ENCODE measurements at regions not wholly inside any gene's neighbourhood (a gene's known extent, or its start where the extent isn't known, plus 50 kb on each side); places are given as distances from the start of the nearest gene placed in this dataset.

DNA sequence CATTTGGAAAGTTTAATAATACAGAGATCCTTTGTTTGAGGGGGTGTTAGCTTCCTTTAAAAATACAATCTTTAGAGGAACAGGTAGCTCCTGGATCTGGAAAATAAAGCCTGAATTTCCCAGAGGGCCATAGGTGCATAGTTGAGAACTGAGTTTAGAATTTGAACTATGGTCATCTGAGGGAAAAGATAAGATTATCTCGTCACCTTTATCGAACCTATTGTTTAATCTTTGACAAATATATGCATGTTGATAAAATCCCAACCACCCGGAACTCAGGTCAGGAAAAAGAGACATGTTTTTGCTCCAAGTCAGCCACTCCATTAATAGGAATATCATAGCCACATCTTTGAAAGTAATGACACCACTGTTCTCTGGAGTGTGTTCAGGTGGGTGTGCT lies 91.7 kb upstream of the FAM169A start:
- CTCF ChIA-PET, result interaction anchor here (1.0 kb wide), 1 partner anchor 14 kb away, joined by 3 read pairs; no protein-coding TSS in a partner anchor

More for the DNA sequence above, 91.7 kb upstream of the FAM169A start:
- H3K4me3 Mint-ChIP-seq, result no peak overlapping the region
- POLR2A ChIA-PET, result no interaction called here
- no peaks in the 10 kb centered on the region for H3K27me3 Mint-ChIP-seq (ENCODE audit: low read depth)
- DNase-seq (ENCODE audit: low spot score) (no peak), ATAC-seq (no peak)
- TF ChIP-seq ETV6 (CRISPR knock-in tag; IDR thresholded peaks at IDR 0.05) (no peak), CBFB (CRISPR knock-in tag; IDR thresholded peaks at IDR 0.05; ENCODE audit: low read depth) (no peak), ZBTB21 (CRISPR knock-in tag; IDR thresholded peaks at IDR 0.05; ENCODE audit: borderline replicate concordance) (no peak), ZNF671 (CRISPR knock-in tag; IDR thresholded peaks at IDR 0.05) (no peak), ZNF416 (CRISPR knock-in tag; IDR thresholded peaks at IDR 0.05) (no peak), MXD4 (CRISPR knock-in tag; IDR thresholded peaks at IDR 0.05; ENCODE audit: borderline replicate concordance) (no peak), ZNF396 (CRISPR knock-in tag; IDR thresholded peaks at IDR 0.05; ENCODE audit: borderline replicate concordance) (no peak), SOX15 (CRISPR knock-in tag; IDR thresholded peaks at IDR 0.05) (no peak), JAZF1 (CRISPR knock-in tag; IDR thresholded peaks at IDR 0.05) (no peak), PRRX2 (CRISPR knock-in tag; IDR thresholded peaks at IDR 0.05) (no peak)
- TF ChIP-seq, protein P1, sequence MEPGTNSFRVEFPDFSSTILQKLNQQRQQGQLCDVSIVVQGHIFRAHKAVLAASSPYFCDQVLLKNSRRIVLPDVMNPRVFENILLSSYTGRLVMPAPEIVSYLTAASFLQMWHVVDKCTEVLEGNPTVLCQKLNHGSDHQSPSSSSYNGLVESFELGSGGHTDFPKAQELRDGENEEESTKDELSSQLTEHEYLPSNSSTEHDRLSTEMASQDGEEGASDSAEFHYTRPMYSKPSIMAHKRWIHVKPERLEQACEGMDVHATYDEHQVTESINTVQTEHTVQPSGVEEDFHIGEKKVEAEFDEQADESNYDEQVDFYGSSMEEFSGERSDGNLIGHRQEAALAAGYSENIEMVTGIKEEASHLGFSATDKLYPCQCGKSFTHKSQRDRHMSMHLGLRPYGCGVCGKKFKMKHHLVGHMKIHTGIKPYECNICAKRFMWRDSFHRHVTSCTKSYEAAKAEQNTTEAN (CRISPR knock-in tag; IDR thresholded peaks at IDR 0.05), result no peak
- TF ChIP-seq, protein P2, sequence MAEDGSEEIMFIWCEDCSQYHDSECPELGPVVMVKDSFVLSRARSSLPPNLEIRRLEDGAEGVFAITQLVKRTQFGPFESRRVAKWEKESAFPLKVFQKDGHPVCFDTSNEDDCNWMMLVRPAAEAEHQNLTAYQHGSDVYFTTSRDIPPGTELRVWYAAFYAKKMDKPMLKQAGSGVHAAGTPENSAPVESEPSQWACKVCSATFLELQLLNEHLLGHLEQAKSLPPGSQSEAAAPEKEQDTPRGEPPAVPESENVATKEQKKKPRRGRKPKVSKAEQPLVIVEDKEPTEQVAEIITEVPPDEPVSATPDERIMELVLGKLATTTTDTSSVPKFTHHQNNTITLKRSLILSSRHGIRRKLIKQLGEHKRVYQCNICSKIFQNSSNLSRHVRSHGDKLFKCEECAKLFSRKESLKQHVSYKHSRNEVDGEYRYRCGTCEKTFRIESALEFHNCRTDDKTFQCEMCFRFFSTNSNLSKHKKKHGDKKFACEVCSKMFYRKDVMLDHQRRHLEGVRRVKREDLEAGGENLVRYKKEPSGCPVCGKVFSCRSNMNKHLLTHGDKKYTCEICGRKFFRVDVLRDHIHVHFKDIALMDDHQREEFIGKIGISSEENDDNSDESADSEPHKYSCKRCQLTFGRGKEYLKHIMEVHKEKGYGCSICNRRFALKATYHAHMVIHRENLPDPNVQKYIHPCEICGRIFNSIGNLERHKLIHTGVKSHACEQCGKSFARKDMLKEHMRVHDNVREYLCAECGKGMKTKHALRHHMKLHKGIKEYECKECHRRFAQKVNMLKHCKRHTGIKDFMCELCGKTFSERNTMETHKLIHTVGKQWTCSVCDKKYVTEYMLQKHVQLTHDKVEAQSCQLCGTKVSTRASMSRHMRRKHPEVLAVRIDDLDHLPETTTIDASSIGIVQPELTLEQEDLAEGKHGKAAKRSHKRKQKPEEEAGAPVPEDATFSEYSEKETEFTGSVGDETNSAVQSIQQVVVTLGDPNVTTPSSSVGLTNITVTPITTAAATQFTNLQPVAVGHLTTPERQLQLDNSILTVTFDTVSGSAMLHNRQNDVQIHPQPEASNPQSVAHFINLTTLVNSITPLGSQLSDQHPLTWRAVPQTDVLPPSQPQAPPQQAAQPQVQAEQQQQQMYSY (CRISPR knock-in tag; IDR thresholded peaks at IDR 0.05), result no peak
- TF ChIP-seq, protein P3, sequence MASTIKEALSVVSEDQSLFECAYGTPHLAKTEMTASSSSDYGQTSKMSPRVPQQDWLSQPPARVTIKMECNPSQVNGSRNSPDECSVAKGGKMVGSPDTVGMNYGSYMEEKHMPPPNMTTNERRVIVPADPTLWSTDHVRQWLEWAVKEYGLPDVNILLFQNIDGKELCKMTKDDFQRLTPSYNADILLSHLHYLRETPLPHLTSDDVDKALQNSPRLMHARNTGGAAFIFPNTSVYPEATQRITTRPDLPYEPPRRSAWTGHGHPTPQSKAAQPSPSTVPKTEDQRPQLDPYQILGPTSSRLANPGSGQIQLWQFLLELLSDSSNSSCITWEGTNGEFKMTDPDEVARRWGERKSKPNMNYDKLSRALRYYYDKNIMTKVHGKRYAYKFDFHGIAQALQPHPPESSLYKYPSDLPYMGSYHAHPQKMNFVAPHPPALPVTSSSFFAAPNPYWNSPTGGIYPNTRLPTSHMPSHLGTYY (CRISPR knock-in tag; IDR thresholded peaks at IDR 0.05), result no peak
- TF ChIP-seq, protein P4, sequence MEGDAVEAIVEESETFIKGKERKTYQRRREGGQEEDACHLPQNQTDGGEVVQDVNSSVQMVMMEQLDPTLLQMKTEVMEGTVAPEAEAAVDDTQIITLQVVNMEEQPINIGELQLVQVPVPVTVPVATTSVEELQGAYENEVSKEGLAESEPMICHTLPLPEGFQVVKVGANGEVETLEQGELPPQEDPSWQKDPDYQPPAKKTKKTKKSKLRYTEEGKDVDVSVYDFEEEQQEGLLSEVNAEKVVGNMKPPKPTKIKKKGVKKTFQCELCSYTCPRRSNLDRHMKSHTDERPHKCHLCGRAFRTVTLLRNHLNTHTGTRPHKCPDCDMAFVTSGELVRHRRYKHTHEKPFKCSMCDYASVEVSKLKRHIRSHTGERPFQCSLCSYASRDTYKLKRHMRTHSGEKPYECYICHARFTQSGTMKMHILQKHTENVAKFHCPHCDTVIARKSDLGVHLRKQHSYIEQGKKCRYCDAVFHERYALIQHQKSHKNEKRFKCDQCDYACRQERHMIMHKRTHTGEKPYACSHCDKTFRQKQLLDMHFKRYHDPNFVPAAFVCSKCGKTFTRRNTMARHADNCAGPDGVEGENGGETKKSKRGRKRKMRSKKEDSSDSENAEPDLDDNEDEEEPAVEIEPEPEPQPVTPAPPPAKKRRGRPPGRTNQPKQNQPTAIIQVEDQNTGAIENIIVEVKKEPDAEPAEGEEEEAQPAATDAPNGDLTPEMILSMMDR (IDR thresholded peaks at IDR 0.05), result no peak
- TF ChIP-seq, protein P5, sequence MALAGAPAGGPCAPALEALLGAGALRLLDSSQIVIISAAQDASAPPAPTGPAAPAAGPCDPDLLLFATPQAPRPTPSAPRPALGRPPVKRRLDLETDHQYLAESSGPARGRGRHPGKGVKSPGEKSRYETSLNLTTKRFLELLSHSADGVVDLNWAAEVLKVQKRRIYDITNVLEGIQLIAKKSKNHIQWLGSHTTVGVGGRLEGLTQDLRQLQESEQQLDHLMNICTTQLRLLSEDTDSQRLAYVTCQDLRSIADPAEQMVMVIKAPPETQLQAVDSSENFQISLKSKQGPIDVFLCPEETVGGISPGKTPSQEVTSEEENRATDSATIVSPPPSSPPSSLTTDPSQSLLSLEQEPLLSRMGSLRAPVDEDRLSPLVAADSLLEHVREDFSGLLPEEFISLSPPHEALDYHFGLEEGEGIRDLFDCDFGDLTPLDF (CRISPR knock-in tag; IDR thresholded peaks at IDR 0.05), result no peak
- TF ChIP-seq, protein P6, sequence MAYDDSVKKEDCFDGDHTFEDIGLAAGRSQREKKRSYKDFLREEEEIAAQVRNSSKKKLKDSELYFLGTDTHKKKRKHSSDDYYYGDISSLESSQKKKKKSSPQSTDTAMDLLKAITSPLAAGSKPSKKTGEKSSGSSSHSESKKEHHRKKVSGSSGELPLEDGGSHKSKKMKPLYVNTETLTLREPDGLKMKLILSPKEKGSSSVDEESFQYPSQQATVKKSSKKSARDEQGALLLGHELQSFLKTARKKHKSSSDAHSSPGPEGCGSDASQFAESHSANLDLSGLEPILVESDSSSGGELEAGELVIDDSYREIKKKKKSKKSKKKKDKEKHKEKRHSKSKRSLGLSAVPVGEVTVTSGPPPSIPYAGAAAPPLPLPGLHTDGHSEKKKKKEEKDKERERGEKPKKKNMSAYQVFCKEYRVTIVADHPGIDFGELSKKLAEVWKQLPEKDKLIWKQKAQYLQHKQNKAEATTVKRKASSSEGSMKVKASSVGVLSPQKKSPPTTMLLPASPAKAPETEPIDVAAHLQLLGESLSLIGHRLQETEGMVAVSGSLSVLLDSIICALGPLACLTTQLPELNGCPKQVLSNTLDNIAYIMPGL (CRISPR knock-in tag; IDR thresholded peaks at IDR 0.05), result no peak
- peaks cover 23% of the 10 kb centered on the region for H3K9me3 Mint-ChIP-seq
- no peaks in the 10 kb centered on the region for H3K4me1 Mint-ChIP-seq
- peaks cover 2% of the 10 kb centered on the region for H3K36me3 Mint-ChIP-seq
- H3K27ac Mint-ChIP-seq, result no peak overlapping the region
